Esophagus muscularis mucosa (tissue), 4 donors: ENCODE measurements at regions not wholly inside any gene's neighbourhood (a gene's known extent, or its start where the extent isn't known, plus 50 kb on each side); places are given as distances from the start of the nearest gene placed in this dataset.

ENCODE experiments used
- CTCF ChIP-seq, 3 experiments: fragments of 200-600 bp in 2 of 3; fragments of 450-650 bp in 1 of 3; sonication (generic) in 2 of 3; IDR thresholded peaks; one replicate each; pipeline ENCODE4 v1.5.1; 2017 to 2019; ENCODE audit warnings: antibody characterized with exemption in 3 of 3, mild to moderate bottlenecking in 2 of 3, moderate library complexity in 1 of 3
- EP300 ChIP-seq: sonication (generic); formaldehyde crosslinking; IDR thresholded peaks from one replicate; pipeline ENCODE4 v1.6.1; 2017; ENCODE audit warnings: antibody characterized with exemption
- POLR2AphosphoS5 ChIP-seq, 2 donors: sonication (generic); formaldehyde crosslinking; IDR thresholded peaks; one replicate each; pipeline ENCODE4 v1.6.1; 2017; ENCODE audit warnings: antibody characterized with exemption in 2 of 2

- TF ChIP-seq CTCF (IDR thresholded peaks at IDR 0.05) (no peak), POLR2AphosphoS5 (IDR thresholded peaks at IDR 0.05) (no peak), EP300 (no peak)
These were observed 485.3 kb downstream of the UQCRFS1 start for GRCh38 chr19:28727480-28728159.
